H1 (cell line): ENCODE measurements at regions not wholly inside any gene's neighbourhood (a gene's known extent, or its start where the extent isn't known, plus 50 kb on each side); places are given as distances from the start of the nearest gene placed in this dataset.

Experiments
- CTCF ChIA-PET: fragments of 300-600 bp; sonication (Branson Sonifier 250); formaldehyde crosslinking; loops from one replicate; lab custom pipeline; 2021; ENCODE audit not compliant: partially characterized antibody; lab: Charles Lee
- POLR2A ChIA-PET: fragments of 300-600 bp; sonication (Branson Sonifier 250); formaldehyde crosslinking; loops from one replicate; lab custom pipeline; 2021; ENCODE audit warnings: inconsistent platforms; ENCODE audit not compliant: partially characterized antibody; lab: Charles Lee
- DNase-seq, 2 experiments: peaks; one replicate each; pipeline versions ENCODE4 v3.0.0 to v3.0.0-alpha.2; 2010 to 2022; ENCODE audit warnings: low spot score in 2 of 2, low read depth in 1 of 2, mixed read lengths in 1 of 2
- FAIRE-seq: peaks from 2 replicates; lab custom pipeline; 2011; peaks lifted over from hg19 to GRCh38; lab: Jason Lieb, UNC
- H2AFZ ChIP-seq: 2 replicates; pipeline ENCODE4 v1.8.1; 2012; ENCODE audit warnings: low read length, inconsistent platforms
- H2AK5ac ChIP-seq: 2 replicates; pipeline ENCODE4 v1.6.1; 2013; ENCODE audit warnings: low read depth, low read length
- H2BK120ac ChIP-seq: replicated peaks from 2 replicates; pipeline ENCODE3; 2013; ENCODE audit warnings: low read depth, low read length, inconsistent platforms
- H2BK12ac ChIP-seq: 2 replicates; pipeline ENCODE4 v1.6.1; 2013; ENCODE audit warnings: low read depth, low read length
- H2BK15ac ChIP-seq: 2 replicates; pipeline ENCODE4 v1.6.1; 2013; ENCODE audit warnings: low read length
- H2BK20ac ChIP-seq: 2 replicates; pipeline ENCODE4 v1.6.1; 2013; ENCODE audit warnings: low read length
- H2BK5ac ChIP-seq: 2 replicates; pipeline ENCODE4 v1.6.1; 2013; ENCODE audit warnings: low read depth, low read length
- H3K14ac ChIP-seq: 2 replicates; pipeline ENCODE4 v1.6.1; 2013; ENCODE audit warnings: inconsistent platforms; ENCODE audit not compliant: insufficient read length
- H3K18ac ChIP-seq: 2 replicates; pipeline ENCODE4 v1.6.1; 2013; ENCODE audit warnings: low read length; ENCODE audit errors: extremely low read depth
- H3K23ac ChIP-seq: 2 replicates; pipeline ENCODE4 v1.6.1; 2013; ENCODE audit warnings: inconsistent platforms; ENCODE audit not compliant: insufficient read length
- H3K23me2 ChIP-seq: 2 replicates; pipeline ENCODE4 v1.6.1; 2013; ENCODE audit warnings: low read depth, low read length
- H3K27ac ChIP-seq: 2 replicates; pipeline ENCODE4 v1.6.1; 2011; ENCODE audit warnings: low read depth, low read length, inconsistent platforms
- H3K27me3 ChIP-seq, 4 experiments: replicated peaks in 1 of 4; 1 replicate in 1 of 4; 2 replicates in 3 of 4; pipeline versions ENCODE4 v1.6.1 to v1.8.1; 2011 to 2013; ENCODE audit warnings: low read length in 3 of 4, mild to moderate bottlenecking in 3 of 4, inconsistent platforms in 2 of 4, mixed read lengths in 2 of 4, moderate library complexity in 1 of 4; ENCODE audit not compliant: control insufficient read depth in 3 of 4, insufficient read depth in 3 of 4; ENCODE audit errors: extremely low read depth in 1 of 4
- H3K36me3 ChIP-seq, 4 experiments: 2 replicates each; pipeline versions ENCODE4 v1.6.1 to v1.8.1; 2011 to 2013; ENCODE audit warnings: mild to moderate bottlenecking in 4 of 4, low read length in 3 of 4, moderate library complexity in 2 of 4, control low read depth in 1 of 4, inconsistent platforms in 1 of 4; ENCODE audit not compliant: insufficient read depth in 4 of 4, control insufficient read depth in 2 of 4
- H3K4ac ChIP-seq: replicated peaks from 2 replicates; pipeline ENCODE3; 2013; ENCODE audit warnings: low read length, low read depth, mixed read lengths, inconsistent platforms; ENCODE audit not compliant: insufficient read length
- H3K4me1 ChIP-seq, 4 experiments: replicated peaks in 1 of 4; 1 replicate in 1 of 4; 2 replicates in 3 of 4; pipeline versions ENCODE4 v1.6.1 to v1.8.1; 2011 to 2013; ENCODE audit warnings: low read length in 3 of 4, inconsistent platforms in 2 of 4, mixed read lengths in 1 of 4; ENCODE audit not compliant: insufficient read depth in 4 of 4, control insufficient read depth in 3 of 4
- H3K4me2 ChIP-seq, 2 experiments: 2 replicates each; pipeline versions ENCODE4 v1.6.1 to v1.8.1; 2011 to 2013; ENCODE audit warnings: low read depth in 2 of 2, low read length in 2 of 2, control low read depth in 1 of 2, inconsistent platforms in 1 of 2, mild to moderate bottlenecking in 1 of 2; ENCODE audit not compliant: insufficient read depth in 1 of 2
- H3K4me3 ChIP-seq, 4 experiments: fragments of 200-600, 300-600 bp in 1 of 4; sonication (generic), shearing (Covaris generic), sonication (Bioruptor Twin) in 1 of 4; 2 replicates each; pipeline versions ENCODE4 v1.5.1 to v1.8.1; 2011 to 2016; ENCODE audit warnings: low read length in 4 of 4, low read depth in 3 of 4, control low read depth in 2 of 4, inconsistent platforms in 2 of 4, mild to moderate bottlenecking in 2 of 4, mixed read lengths in 1 of 4, moderate library complexity in 1 of 4; ENCODE audit not compliant: insufficient read depth in 2 of 4; ENCODE audit errors: extremely low read depth in 1 of 4
- H3K56ac ChIP-seq: replicated peaks from 2 replicates; pipeline ENCODE3; 2013; ENCODE audit warnings: low read depth, mild to moderate bottlenecking, mixed read lengths, low read length, inconsistent platforms; ENCODE audit not compliant: insufficient read length
- H3K79me1 ChIP-seq: 2 replicates; pipeline ENCODE4 v1.6.1; 2013; ENCODE audit warnings: low read depth, low read length, control low read depth
- H3K79me2 ChIP-seq, 2 experiments: 2 replicates each; pipeline versions ENCODE4 v1.6.1 to v1.8.1; 2012 to 2013; ENCODE audit warnings: low read length in 2 of 2, mild to moderate bottlenecking in 2 of 2, inconsistent platforms in 1 of 2; ENCODE audit not compliant: insufficient read depth in 2 of 2, control insufficient read depth in 1 of 2
- H3K9ac ChIP-seq, 4 experiments: replicated peaks in 1 of 4; 1 replicate in 1 of 4; 2 replicates in 3 of 4; pipeline versions ENCODE4 v1.6.1 to v1.8.1; 2011 to 2013; ENCODE audit warnings: low read depth in 3 of 4, low read length in 3 of 4, control low read depth in 2 of 4, mild to moderate bottlenecking in 2 of 4, moderate library complexity in 2 of 4, inconsistent platforms in 1 of 4; ENCODE audit errors: extremely low read depth in 1 of 4
- H3K9me3 ChIP-seq, 2 experiments: 2 replicates each; pipeline versions ENCODE4 v1.6.1 to v1.8.1; 2012 to 2013; ENCODE audit warnings: mild to moderate bottlenecking in 2 of 2, moderate library complexity in 2 of 2, control low read depth in 1 of 2, inconsistent platforms in 1 of 2, low read depth in 1 of 2, low read length in 1 of 2, mixed read lengths in 1 of 2; ENCODE audit not compliant: insufficient read depth in 2 of 2
- H4K20me1 ChIP-seq, 2 experiments: replicated peaks in 1 of 2; 2 replicates each; pipeline versions ENCODE3 to v1.8.1; 2011 to 2013; ENCODE audit warnings: inconsistent platforms in 2 of 2, low read length in 2 of 2, mild to moderate bottlenecking in 1 of 2; ENCODE audit not compliant: insufficient read depth in 2 of 2, control insufficient read depth in 1 of 2
- H4K5ac ChIP-seq: 2 replicates; pipeline ENCODE4 v1.6.1; 2013; ENCODE audit warnings: low read length, low read depth, mixed read lengths, inconsistent platforms; ENCODE audit not compliant: insufficient read length
- H4K8ac ChIP-seq: 2 replicates; pipeline ENCODE4 v1.8.0; 2013; ENCODE audit warnings: mild to moderate bottlenecking, moderate library complexity, low read length, inconsistent platforms; ENCODE audit not compliant: insufficient read depth; ENCODE audit errors: extremely low read depth
- H4K91ac ChIP-seq: replicated peaks from 2 replicates; pipeline ENCODE3; 2013; ENCODE audit warnings: low read length, mixed read lengths, inconsistent platforms; ENCODE audit not compliant: insufficient read length
- PHF8 ChIP-seq: fragments of 200-600 bp; sonication (generic); conservative IDR thresholded peaks from 2 replicates; pipeline ENCODE4 v1.7.1; 2012; ENCODE audit warnings: low read depth, mild to moderate bottlenecking, inconsistent platforms, low read length, moderate library complexity
- RFX5 ChIP-seq: IDR thresholded peaks from 2 replicates; pipeline ENCODE4 v1.6.1; 2011; ENCODE audit warnings: low read depth, low read length, improper control_type of control experiment, borderline replicate concordance
- WGBS, 2 experiments: shearing (Covaris generic) in 1 of 2; methylation state at CpG; one replicate each; pipeline versions ENCODE4 v1.1.6 to v1.1.7; 2013 to 2015; ENCODE audit warnings: low lambda C conversion rate in 2 of 2, mixed read lengths in 2 of 2, inconsistent platforms in 1 of 2, low coverage in 1 of 2, missing lambda C conversion rate in 1 of 2; ENCODE audit not compliant: insufficient replicate concordance in 2 of 2, insufficient coverage in 1 of 2, insufficient read length in 1 of 2; ENCODE audit errors: extremely low coverage in 1 of 2, missing lambda C conversion rate in 1 of 2; 5-methylcytosine and 5-hydroxymethylcytosine counted together

DNA sequence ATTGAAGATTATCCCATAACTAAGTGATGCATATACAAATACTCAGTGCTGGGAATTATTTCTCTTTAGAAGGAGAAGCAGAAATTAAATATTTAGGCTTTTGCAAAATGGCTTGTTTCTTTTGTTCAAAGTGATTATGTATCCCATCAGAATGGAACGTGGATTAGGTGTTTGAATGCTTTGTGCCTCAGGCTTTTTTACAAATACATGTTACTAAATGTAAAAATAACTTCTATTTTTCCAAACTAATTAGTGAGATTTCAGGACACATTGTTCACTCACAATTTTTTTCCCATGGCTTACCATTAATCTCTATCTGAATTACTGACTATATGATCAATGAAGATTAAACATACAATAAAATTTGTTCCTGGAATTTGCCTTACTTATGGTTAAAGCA, 925.9 kb upstream of the CITED2 start:
- no peak for TF ChIP-seq RFX5
- TF ChIP-seq PHF8 = no peak
- H2BK12ac ChIP-seq = no peak overlapping the region
- no peak overlapping the region for H2BK20ac ChIP-seq
- H3K4me1 ChIP-seq = no peaks in the 10 kb centered on the region
- H3K14ac ChIP-seq = no peak overlapping the region
- 88% methylated on average over 1 of the region's 1 CpG; no CpG with 5 or more reads in 1 of the 2 experiments for WGBS, 2 experiments
- H2AFZ ChIP-seq = no peak overlapping the region
- H3K79me1 ChIP-seq = no peaks in the 10 kb centered on the region
- no peak overlapping the region for H4K8ac ChIP-seq
- H3K18ac ChIP-seq = no peak overlapping the region
- peaks cover 2% of the 10 kb centered on the region; the same call in 1 of the 2 replicates for H3K23me2 ChIP-seq
- ChIA-PET CTCF (no interaction called here), POLR2A (no interaction called here)
- H2BK15ac ChIP-seq = no peak overlapping the region
- H3K79me2 ChIP-seq = no peaks in the 10 kb centered on the region
- no peaks in the 10 kb centered on the region for H4K20me1 ChIP-seq
- H2BK5ac ChIP-seq = no peak overlapping the region
- H2AK5ac ChIP-seq = no peak overlapping the region
- H3K27ac ChIP-seq = no peak overlapping the region
- H3K36me3 ChIP-seq = no peaks in the 10 kb centered on the region
- DNase-seq (no peak), FAIRE-seq (no peak)
- no peak overlapping the region for H3K56ac ChIP-seq
- H3K9me3 ChIP-seq = no peaks in the 10 kb centered on the region
- H3K27me3 ChIP-seq = no peaks in the 10 kb centered on the region
- no peak overlapping the region for H2BK120ac ChIP-seq
- no peak overlapping the region for H3K4ac ChIP-seq
- H3K4me3 ChIP-seq = no peak overlapping the region
- no peak overlapping the region for H3K23ac ChIP-seq
- no peak overlapping the region for H4K91ac ChIP-seq
- H3K4me2 ChIP-seq = no peak overlapping the region
- H3K9ac ChIP-seq = no peak overlapping the region
- no peak overlapping the region for H4K5ac ChIP-seq
